ENCODE measurements at regions not wholly inside any gene's neighbourhood (a gene's known extent, or its start where the extent isn't known, plus 50 kb on each side); places are given as distances from the start of the nearest gene placed in this dataset.

DNA sequence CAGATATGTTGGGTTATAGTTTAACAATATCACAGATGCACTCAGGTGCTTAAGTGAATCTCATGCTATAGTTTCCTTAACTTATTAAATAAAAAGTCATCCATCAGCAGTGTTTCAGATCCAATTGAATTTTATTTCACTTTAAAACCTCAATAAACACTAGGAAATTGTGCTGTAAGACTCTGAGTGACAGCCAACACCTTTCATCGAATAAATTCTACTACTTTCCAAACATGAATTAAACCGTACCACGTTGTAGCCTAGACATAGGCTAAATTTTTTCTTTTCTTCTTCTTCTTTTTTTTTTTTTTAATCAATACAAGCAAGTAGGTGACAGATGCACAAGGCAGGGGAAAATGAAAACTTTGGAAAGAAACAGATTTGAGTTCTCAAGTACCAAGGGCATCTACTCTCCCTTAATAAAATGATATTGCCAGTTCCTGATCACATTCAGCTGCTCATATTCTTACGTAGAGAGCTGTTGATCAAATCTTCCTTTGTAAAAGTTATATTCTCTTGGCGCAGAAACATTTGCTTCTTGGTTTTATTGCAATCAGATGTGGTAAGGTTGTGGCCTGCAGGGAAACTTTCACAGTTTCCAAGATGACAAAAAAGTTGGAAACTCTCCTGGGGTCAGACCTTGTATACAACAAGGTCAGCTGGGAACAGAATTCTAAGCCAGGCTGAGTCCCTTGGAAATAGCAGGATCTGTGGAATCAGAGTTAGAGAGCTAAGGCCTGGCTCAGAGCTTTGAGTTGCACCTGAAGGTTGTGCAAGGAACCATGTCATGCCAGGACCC lies 147.7 kb downstream of the CD47 start:
- intact Hi-C loops (cut with DNase I; ENCODE audit: low total_unique reads) (no loop called here), in situ Hi-C loops (cut with MboI; ENCODE audit: low sequenced_read_pairs in 4 of 4) (loop anchor here in 2 of 4 donors (25.0 kb wide), 2 partner anchors 469 to 706 kb away; no protein-coding TSS in a partner anchor)
- TF ChIP-seq POLR2A (IDR thresholded peaks at IDR 0.05), result no peak
- no peak for TF ChIP-seq CTCF (IDR thresholded peaks at IDR 0.05 in 4 of 5, conservative IDR thresholded peaks at IDR 0.05 in 1 of 5)
- Histone ChIP-seq H3K4me1 (no peaks in the 10 kb centered on the region), H3K36me3 (no peaks in the 10 kb centered on the region), H3K9me3 (no peaks in the 10 kb centered on the region), H3K4me3 (no peak overlapping the region), H3K27me3 (no peaks in the 10 kb centered on the region), H3K27ac (no peak overlapping the region)
- peak; percentile 30 to 36 for ATAC-seq
- no peak for DNase-seq

GRCh38 chr3:107942244-107942643 lies 148.6 kb downstream of the CD47 start:
- ATAC-seq, result no peak
- Histone ChIP-seq H3K27ac (no peak overlapping the region), H3K4me1 (no peaks in the 10 kb centered on the region), H3K9me3 (no peaks in the 10 kb centered on the region), H3K36me3 (no peaks in the 10 kb centered on the region), H3K27me3 (no peaks in the 10 kb centered on the region), H3K4me3 (no peak overlapping the region)
- TF ChIP-seq POLR2A (IDR thresholded peaks at IDR 0.05) (no peak), CTCF (IDR thresholded peaks at IDR 0.05 in 4 of 5, conservative IDR thresholded peaks at IDR 0.05 in 1 of 5) (no peak)
- intact Hi-C loops (cut with DNase I; ENCODE audit: low total_unique reads) (no loop called here), in situ Hi-C loops (cut with MboI; ENCODE audit: low sequenced_read_pairs in 4 of 4) (loop anchor here in 2 of 4 donors (25.0 kb wide), 2 partner anchors 470 to 705 kb away; no protein-coding TSS in a partner anchor)
- no peak for DNase-seq

DNA sequence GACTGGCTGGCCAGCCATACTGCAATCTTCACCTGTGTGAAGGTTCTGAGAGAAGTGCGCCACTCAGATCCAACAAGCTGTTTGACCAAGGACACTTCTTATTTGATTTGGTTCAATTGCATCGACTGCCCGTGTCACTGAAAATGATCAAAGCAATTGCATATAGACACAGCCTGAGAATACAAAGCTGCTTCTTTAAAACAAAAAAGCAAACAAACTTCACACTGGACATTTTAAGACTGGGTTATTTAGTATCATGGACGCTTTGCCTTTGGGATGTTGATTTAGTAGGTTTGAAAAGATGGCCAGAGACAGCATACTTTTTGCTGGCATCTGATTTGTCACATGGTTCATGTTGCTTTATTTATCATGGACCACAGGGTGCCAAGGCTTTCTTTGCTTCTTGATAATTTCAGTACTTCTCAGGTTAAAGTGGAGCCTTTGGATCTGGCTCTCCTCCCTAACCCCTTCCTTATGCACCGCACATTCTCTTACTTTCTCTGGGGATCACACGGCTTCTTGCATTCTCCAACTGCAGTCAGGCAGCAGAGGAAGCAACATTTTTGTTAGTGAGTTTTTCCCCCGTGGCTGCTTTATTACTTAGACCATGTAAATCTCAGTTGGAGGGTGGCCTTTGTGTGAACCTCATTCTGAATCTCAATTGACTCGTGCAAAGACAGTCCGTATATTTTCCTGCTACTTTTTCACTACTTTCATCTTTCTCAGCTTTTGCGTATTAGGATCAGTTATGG lies 151.0 kb downstream of the CD47 start:
- intact Hi-C loops (cut with DNase I; ENCODE audit: low total_unique reads), result no loop called here
- ATAC-seq (no peak), DNase-seq (no peak)
- Histone ChIP-seq H3K36me3 (no peaks in the 10 kb centered on the region), H3K27me3 (no peaks in the 10 kb centered on the region), H3K27ac (no peak overlapping the region), H3K9me3 (no peaks in the 10 kb centered on the region), H3K4me1 (no peaks in the 10 kb centered on the region), H3K4me3 (no peak overlapping the region)
- TF ChIP-seq CTCF (IDR thresholded peaks at IDR 0.05 in 4 of 5, conservative IDR thresholded peaks at IDR 0.05 in 1 of 5) (no peak), POLR2A (IDR thresholded peaks at IDR 0.05) (no peak)
- in situ Hi-C loops (cut with MboI; ENCODE audit: low sequenced_read_pairs in 4 of 4), result loop anchor here in 2 of 4 donors (25.0 kb wide), 2 partner anchors 472 to 703 kb away; no protein-coding TSS in a partner anchor

DNA sequence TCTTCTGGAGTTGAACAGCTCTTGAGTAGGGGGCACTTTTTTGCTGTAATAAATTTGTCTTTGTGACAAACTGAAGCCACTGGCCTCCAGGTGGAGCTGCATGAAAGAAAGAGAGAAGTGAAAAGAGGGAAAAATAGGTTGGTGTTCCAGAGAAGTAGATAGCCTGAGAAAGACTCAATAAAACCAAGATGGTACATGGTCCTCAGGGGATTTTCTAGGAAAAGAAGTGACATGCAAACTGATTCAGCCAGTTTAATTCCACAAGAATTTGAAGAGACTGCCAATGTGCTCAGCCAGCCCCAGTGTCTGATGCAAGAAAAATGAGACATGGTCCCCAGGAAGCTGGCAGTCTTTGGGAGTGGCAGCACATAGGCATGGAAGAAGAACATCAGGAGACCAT lies 152.7 kb downstream of the CD47 start:
- intact Hi-C loops (cut with DNase I; ENCODE audit: low total_unique reads) (no loop called here), in situ Hi-C loops (cut with MboI; ENCODE audit: low sequenced_read_pairs in 4 of 4) (loop anchor here in 2 of 4 donors (25.0 kb wide), 2 partner anchors 474 to 701 kb away; no protein-coding TSS in a partner anchor)
- no peaks in the 10 kb centered on the region for H3K4me1 ChIP-seq
- no peaks in the 10 kb centered on the region for H3K36me3 ChIP-seq
- TF ChIP-seq POLR2A (IDR thresholded peaks at IDR 0.05), result no peak
- TF ChIP-seq CTCF (IDR thresholded peaks at IDR 0.05 in 4 of 5, conservative IDR thresholded peaks at IDR 0.05 in 1 of 5), result peak in 3 of 5 experiments; percentile 27 to 29 (median 29)
- no peak overlapping the region for H3K27ac ChIP-seq
- peak in 1 of 2 donors; percentile 30 for ATAC-seq
- no peaks in the 10 kb centered on the region for H3K9me3 ChIP-seq
- peak in 1 of 2 donors; percentile 11 for DNase-seq
- H3K27me3 ChIP-seq, result no peaks in the 10 kb centered on the region
- no peak overlapping the region for H3K4me3 ChIP-seq

All from gastrocnemius medialis (tissue), 4 donors.